Panc1 (cell line): ENCODE measurements at regions not wholly inside any gene's neighbourhood (a gene's known extent, or its start where the extent isn't known, plus 50 kb on each side); places are given as distances from the start of the nearest gene placed in this dataset.

Experiments used
- ATAC-seq: fragments of 200-7000 bp; cut with Tn5 transposase; 2 replicates; pipeline ENCODE4 v1.9.1; 2020; ENCODE audit warnings: mild to moderate bottlenecking, moderate library complexity
- BruUV-seq: library from RNA; stranded (reverse); fragments of 400-500 nt; replicated peaks from 2 replicates; lab custom pipeline; 2021; lab: Mats Ljungman, UMichigan
- CTCF ChIA-PET: fragments of 300-600 bp; sonication (Branson Sonifier 250); formaldehyde crosslinking; loops from one replicate; lab custom pipeline; 2022; ENCODE audit warnings: antibody characterized with exemption; lab: Charles Lee
- POLR2A ChIA-PET: fragments of 300-600 bp; sonication (Branson Sonifier 250); formaldehyde crosslinking; loops from one replicate; lab custom pipeline; 2022; ENCODE audit warnings: antibody characterized with exemption; lab: Charles Lee
- DNase-seq: peaks from one replicate; pipeline ENCODE4 v3.0.0-alpha.2; 2010; ENCODE audit warnings: low read depth, low spot score
- H3K27ac ChIP-seq: 2 replicates; pipeline ENCODE4 v1.5.1; 2011; ENCODE audit warnings: mild to moderate bottlenecking, low read length, inconsistent platforms
- H3K27me3 ChIP-seq: fragments of 200-500 bp; sonication (Bioruptor generic); 2 replicates; pipeline ENCODE4 v1.6.0; 2014; ENCODE audit warnings: low read length, inconsistent platforms; ENCODE audit not compliant: control insufficient read depth, insufficient read depth
- H3K36me3 ChIP-seq: fragments of 200-500 bp; sonication (Bioruptor generic); 2 replicates; pipeline ENCODE4 v1.5.1; 2014; ENCODE audit warnings: inconsistent platforms, mild to moderate bottlenecking, low read length, moderate library complexity; ENCODE audit not compliant: control insufficient read depth, insufficient read depth
- H3K4me1 ChIP-seq: 2 replicates; pipeline ENCODE4 v1.5.1; 2011; ENCODE audit warnings: inconsistent platforms, mild to moderate bottlenecking, low read length, moderate library complexity; ENCODE audit not compliant: control insufficient read depth, insufficient read depth
- H3K4me3 ChIP-seq, 2 experiments: 2 replicates each; pipeline ENCODE4 v1.5.1; 2011 to 2012; ENCODE audit warnings: low read depth in 2 of 2, low read length in 2 of 2, mild to moderate bottlenecking in 2 of 2, inconsistent platforms in 1 of 2, moderate library complexity in 1 of 2
- H3K9me3 ChIP-seq: fragments of 200-500 bp; sonication (Bioruptor generic); 2 replicates; pipeline ENCODE4 v1.5.1; 2014; ENCODE audit warnings: low read depth, mild to moderate bottlenecking, inconsistent platforms, low read length, moderate library complexity; ENCODE audit not compliant: control insufficient read depth, insufficient read depth
- POLR2AphosphoS5 ChIP-seq: IDR thresholded peaks from 2 replicates; pipeline ENCODE4 v1.6.1; 2012; ENCODE audit warnings: mild to moderate bottlenecking, low read depth, low read length, moderate library complexity
- SIN3A ChIP-seq: IDR thresholded peaks from 2 replicates; pipeline ENCODE4 v1.6.1; 2012; ENCODE audit warnings: low read depth, mild to moderate bottlenecking, low read length, moderate library complexity, borderline replicate concordance; ENCODE audit not compliant: insufficient read depth
- TCF7L2 ChIP-seq: IDR thresholded peaks from 2 replicates; pipeline ENCODE4 v1.6.1; 2011; ENCODE audit warnings: mild to moderate bottlenecking, low read depth, low read length, inconsistent platforms
- in situ Hi-C: cut with HindIII; loops from 2 replicates; pipeline ENCODE4 v1.10.0; 2016; ENCODE audit warnings: low sequenced_read_pairs, low pct_unique_long_range_greater_than_20kb
- intact Hi-C: fragments of 100-400 bp; cut with micrococcal nuclease; formaldehyde crosslinking; loops from one replicate; pipeline ENCODE4 v1.10.0; 2022; ENCODE audit not compliant: unreplicated experiment
- TF ChIP-seq, protein P1 (sequence below), 2 experiments: IDR thresholded peaks; 2 replicates each; pipeline ENCODE4 v1.6.1; 2011 to 2012; ENCODE audit warnings: low read depth in 2 of 2, control low read depth in 1 of 2, low read length in 1 of 2, mild to moderate bottlenecking in 1 of 2, moderate library complexity in 1 of 2; ENCODE audit not compliant: insufficient read depth in 1 of 2
- TF ChIP-seq, protein P2 (sequence below): fragments of 450-650 bp; IDR thresholded peaks from 2 replicates; pipeline ENCODE4 v1.5.1; 2017; ENCODE audit warnings: mild to moderate bottlenecking

DNA sequence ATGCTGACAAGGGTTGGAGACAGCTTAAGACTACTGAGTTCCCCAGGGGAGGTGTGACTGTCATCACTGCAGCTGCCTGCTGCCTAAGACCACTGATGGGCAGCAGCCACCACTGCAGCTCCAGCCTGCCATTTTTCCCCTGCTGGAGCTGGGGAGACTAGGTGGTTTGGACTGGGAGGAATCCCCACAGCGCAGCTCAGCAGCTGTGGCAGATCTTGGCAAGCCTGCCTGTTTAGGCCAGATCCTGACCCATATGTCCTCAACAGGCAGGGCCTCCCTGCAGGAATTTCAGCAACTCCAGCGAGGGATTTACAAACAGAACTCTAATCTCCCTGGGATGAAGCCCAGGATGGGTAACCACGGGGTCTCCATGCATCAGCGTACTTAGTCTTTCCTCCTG lies 356.4 kb upstream of the TOM1L1 start:
- no peak for DNase-seq
- no TSS peak for BruUV-seq
- Histone ChIP-seq H3K27ac (no peak overlapping the region), H3K27me3 (no peaks in the 10 kb centered on the region), H3K9me3 (no peaks in the 10 kb centered on the region), H3K36me3 (no peaks in the 10 kb centered on the region), H3K4me3 (no peak overlapping the region), H3K4me1 (no peaks in the 10 kb centered on the region)
- ATAC-seq, result no peak
- intact Hi-C loops (no loop called here), in situ Hi-C loops (no loop called here)
- POLR2A ChIA-PET, result no interaction called here
- TF ChIP-seq, protein P1, sequence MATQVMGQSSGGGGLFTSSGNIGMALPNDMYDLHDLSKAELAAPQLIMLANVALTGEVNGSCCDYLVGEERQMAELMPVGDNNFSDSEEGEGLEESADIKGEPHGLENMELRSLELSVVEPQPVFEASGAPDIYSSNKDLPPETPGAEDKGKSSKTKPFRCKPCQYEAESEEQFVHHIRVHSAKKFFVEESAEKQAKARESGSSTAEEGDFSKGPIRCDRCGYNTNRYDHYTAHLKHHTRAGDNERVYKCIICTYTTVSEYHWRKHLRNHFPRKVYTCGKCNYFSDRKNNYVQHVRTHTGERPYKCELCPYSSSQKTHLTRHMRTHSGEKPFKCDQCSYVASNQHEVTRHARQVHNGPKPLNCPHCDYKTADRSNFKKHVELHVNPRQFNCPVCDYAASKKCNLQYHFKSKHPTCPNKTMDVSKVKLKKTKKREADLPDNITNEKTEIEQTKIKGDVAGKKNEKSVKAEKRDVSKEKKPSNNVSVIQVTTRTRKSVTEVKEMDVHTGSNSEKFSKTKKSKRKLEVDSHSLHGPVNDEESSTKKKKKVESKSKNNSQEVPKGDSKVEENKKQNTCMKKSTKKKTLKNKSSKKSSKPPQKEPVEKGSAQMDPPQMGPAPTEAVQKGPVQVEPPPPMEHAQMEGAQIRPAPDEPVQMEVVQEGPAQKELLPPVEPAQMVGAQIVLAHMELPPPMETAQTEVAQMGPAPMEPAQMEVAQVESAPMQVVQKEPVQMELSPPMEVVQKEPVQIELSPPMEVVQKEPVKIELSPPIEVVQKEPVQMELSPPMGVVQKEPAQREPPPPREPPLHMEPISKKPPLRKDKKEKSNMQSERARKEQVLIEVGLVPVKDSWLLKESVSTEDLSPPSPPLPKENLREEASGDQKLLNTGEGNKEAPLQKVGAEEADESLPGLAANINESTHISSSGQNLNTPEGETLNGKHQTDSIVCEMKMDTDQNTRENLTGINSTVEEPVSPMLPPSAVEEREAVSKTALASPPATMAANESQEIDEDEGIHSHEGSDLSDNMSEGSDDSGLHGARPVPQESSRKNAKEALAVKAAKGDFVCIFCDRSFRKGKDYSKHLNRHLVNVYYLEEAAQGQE (IDR thresholded peaks at IDR 0.05; ENCODE audit: insufficient read depth in 1 of 2, low read depth in 2 of 2, low read length in 1 of 2), result no peak
- TF ChIP-seq, protein P2, sequence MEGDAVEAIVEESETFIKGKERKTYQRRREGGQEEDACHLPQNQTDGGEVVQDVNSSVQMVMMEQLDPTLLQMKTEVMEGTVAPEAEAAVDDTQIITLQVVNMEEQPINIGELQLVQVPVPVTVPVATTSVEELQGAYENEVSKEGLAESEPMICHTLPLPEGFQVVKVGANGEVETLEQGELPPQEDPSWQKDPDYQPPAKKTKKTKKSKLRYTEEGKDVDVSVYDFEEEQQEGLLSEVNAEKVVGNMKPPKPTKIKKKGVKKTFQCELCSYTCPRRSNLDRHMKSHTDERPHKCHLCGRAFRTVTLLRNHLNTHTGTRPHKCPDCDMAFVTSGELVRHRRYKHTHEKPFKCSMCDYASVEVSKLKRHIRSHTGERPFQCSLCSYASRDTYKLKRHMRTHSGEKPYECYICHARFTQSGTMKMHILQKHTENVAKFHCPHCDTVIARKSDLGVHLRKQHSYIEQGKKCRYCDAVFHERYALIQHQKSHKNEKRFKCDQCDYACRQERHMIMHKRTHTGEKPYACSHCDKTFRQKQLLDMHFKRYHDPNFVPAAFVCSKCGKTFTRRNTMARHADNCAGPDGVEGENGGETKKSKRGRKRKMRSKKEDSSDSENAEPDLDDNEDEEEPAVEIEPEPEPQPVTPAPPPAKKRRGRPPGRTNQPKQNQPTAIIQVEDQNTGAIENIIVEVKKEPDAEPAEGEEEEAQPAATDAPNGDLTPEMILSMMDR, result no peak
- TF ChIP-seq SIN3A, result no peak
- no peak for TF ChIP-seq TCF7L2
- TF ChIP-seq POLR2AphosphoS5, result no peak
- CTCF ChIA-PET, result no interaction called here

DNA sequence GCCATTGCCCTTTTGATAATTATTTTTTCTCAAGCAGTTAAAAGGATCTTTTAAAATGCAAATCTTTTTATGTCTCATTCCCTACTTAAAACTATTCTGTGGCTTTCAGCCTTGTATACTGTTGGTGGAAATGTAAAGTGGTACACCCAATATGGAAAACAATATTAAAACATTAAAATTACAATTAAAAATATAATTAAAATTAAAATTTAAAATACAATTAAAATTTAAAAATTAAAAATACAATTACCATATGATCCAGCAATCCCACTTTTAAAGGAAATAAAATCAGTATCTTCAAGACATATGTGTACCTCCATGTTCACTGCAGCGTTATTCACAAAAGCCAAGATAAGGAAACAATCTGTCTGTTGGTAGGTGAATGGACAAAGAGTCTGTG lies 340.8 kb upstream of the TOM1L1 start:
- Histone ChIP-seq H3K36me3 (no peaks in the 10 kb centered on the region), H3K27me3 (no peaks in the 10 kb centered on the region), H3K4me1 (no peaks in the 10 kb centered on the region), H3K4me3 (no peak overlapping the region), H3K27ac (no peak overlapping the region), H3K9me3 (peaks cover 8% of the 10 kb centered on the region)
- ATAC-seq (no peak), DNase-seq (no peak)
- in situ Hi-C loops, result no loop called here
- ChIA-PET CTCF (no interaction called here), POLR2A (no interaction called here)
- no peak for TF ChIP-seq TCF7L2
- no peak for TF ChIP-seq SIN3A
- TF ChIP-seq, protein P2, result no peak
- TF ChIP-seq, protein P1 (IDR thresholded peaks at IDR 0.05; ENCODE audit: insufficient read depth in 1 of 2, low read depth in 2 of 2, low read length in 1 of 2), result no peak
- TF ChIP-seq POLR2AphosphoS5, result no peak
- intact Hi-C loops, result no loop called here
- no TSS peak for BruUV-seq
